ENCODE measurements at regions not wholly inside any gene's neighbourhood (a gene's known extent, or its start where the extent isn't known, plus 50 kb on each side); places are given as distances from the start of the nearest gene placed in this dataset.

DNA sequence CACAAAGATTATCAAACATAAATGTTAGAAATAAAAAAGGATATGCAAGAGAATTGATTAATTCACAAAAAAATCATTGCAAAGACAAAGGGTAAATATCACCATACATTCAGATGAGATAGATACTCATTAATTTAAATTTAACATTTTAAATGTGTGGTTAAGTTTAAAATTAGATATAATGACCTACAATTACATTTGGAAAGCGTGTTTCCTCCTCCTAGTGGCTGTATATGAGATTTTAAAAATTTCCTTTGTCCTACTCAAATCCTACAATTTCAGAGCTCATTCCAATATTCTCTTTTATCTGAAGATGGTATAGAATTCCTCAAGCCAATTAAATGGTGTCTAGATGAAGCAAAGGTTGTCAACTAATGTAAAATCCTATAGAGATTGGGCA lies 169.2 kb upstream of the CDH8 start:
- TF ChIP-seq, protein P1, sequence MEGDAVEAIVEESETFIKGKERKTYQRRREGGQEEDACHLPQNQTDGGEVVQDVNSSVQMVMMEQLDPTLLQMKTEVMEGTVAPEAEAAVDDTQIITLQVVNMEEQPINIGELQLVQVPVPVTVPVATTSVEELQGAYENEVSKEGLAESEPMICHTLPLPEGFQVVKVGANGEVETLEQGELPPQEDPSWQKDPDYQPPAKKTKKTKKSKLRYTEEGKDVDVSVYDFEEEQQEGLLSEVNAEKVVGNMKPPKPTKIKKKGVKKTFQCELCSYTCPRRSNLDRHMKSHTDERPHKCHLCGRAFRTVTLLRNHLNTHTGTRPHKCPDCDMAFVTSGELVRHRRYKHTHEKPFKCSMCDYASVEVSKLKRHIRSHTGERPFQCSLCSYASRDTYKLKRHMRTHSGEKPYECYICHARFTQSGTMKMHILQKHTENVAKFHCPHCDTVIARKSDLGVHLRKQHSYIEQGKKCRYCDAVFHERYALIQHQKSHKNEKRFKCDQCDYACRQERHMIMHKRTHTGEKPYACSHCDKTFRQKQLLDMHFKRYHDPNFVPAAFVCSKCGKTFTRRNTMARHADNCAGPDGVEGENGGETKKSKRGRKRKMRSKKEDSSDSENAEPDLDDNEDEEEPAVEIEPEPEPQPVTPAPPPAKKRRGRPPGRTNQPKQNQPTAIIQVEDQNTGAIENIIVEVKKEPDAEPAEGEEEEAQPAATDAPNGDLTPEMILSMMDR (IDR thresholded peaks at IDR 0.05), result no peak
- TF ChIP-seq POLR2A (IDR thresholded peaks at IDR 0.05) (no peak), POLR2AphosphoS5 (IDR thresholded peaks at IDR 0.05) (no peak), EP300 (IDR thresholded peaks at IDR 0.05) (no peak)

Data from stomach (tissue), 4 donors.